ENCODE measurements at regions not wholly inside any gene's neighbourhood (a gene's known extent, or its start where the extent isn't known, plus 50 kb on each side); places are given as distances from the start of the nearest gene placed in this dataset.
"Not testable (repeated sequence)": the region's sequence is repeated elsewhere in the genome, so short reads cannot be mapped to it uniquely, and the experiment has no call there.

DNA sequence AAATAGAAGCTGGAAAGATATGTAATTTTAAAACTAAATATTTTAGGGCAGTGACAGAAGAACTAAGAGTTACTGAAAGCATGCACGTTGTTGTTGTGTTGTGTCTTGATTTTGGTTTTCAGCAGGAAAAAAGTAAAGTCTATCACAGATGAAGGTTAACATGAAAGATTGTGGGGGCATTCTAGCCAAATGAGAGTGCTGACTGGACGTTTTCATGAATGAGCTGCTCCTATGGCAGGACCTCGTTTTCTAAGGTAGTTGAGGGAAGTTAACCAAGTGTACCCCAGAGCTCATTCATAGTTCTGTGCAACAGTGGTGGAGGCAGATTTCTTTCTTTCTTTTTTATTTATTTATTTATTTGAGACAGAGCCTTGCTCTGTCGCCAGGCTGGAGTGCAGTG, 194.6 kb upstream of the IRS2 start:
- Mint-ChIP-seq H3K9me3 (ENCODE audit: unreplicated experiment) (no peaks in the 10 kb centered on the region), H3K4me1 (ENCODE audit: insufficient read depth, unreplicated experiment) (peaks cover 6% of the 10 kb centered on the region), H3K4me3 (ENCODE audit: unreplicated experiment) (no peak overlapping the region), H3K36me3 (ENCODE audit: insufficient read depth, unreplicated experiment) (no peaks in the 10 kb centered on the region), H3K27ac (ENCODE audit: low read depth, unreplicated experiment) (no peak overlapping the region), H3K27me3 (ENCODE audit: insufficient read depth, unreplicated experiment) (no peaks in the 10 kb centered on the region)
- no TSS peak for BruUV-seq (replicated peaks)
- CTCF ChIA-PET, result no interaction called here
- intact Hi-C loops (cut with micrococcal nuclease), result no loop called here
- DNase-seq (ENCODE audit: unreplicated experiment), result no peak
- POLR2A ChIA-PET, result interaction anchor here (1.0 to 1.5 kb wide), 2 partner anchors 9 to 20 kb away, joined by 3 to 4 read pairs; no protein-coding TSS in a partner anchor
- TF ChIP-seq, protein P1, sequence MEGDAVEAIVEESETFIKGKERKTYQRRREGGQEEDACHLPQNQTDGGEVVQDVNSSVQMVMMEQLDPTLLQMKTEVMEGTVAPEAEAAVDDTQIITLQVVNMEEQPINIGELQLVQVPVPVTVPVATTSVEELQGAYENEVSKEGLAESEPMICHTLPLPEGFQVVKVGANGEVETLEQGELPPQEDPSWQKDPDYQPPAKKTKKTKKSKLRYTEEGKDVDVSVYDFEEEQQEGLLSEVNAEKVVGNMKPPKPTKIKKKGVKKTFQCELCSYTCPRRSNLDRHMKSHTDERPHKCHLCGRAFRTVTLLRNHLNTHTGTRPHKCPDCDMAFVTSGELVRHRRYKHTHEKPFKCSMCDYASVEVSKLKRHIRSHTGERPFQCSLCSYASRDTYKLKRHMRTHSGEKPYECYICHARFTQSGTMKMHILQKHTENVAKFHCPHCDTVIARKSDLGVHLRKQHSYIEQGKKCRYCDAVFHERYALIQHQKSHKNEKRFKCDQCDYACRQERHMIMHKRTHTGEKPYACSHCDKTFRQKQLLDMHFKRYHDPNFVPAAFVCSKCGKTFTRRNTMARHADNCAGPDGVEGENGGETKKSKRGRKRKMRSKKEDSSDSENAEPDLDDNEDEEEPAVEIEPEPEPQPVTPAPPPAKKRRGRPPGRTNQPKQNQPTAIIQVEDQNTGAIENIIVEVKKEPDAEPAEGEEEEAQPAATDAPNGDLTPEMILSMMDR (IDR thresholded peaks at IDR 0.05; ENCODE audit: unreplicated experiment), result no peak

DNA sequence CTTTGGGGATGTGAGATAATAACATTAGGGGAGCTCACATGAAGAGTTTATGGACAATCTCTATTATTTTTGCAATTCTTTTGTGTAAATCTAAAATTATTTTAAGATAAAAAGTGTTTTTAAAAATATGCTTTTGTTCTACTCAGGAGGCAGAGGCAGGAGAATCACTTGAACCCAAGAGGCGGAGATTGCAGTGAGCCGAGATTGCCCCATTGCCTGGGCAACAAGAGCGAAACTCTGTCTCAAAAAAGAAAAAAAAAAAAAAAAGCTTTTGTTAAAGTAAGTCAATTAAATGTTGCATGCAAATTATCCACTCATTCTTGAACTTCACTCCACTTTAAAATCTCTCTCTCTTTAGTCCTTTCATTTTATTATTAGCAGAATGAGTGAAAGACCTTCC, 193.3 kb upstream of the IRS2 start:
- CTCF ChIA-PET, result interaction anchor here (1.3 kb wide), 1 partner anchor 17 kb away, joined by 4 read pairs; no protein-coding TSS in a partner anchor
- BruUV-seq (replicated peaks); H3K4me3 Mint-ChIP-seq (ENCODE audit: unreplicated experiment); H3K36me3 Mint-ChIP-seq (ENCODE audit: insufficient read depth, unreplicated experiment); intact Hi-C loops (cut with micrococcal nuclease); H3K27me3 Mint-ChIP-seq (ENCODE audit: insufficient read depth, unreplicated experiment); H3K9me3 Mint-ChIP-seq (ENCODE audit: unreplicated experiment); H3K27ac Mint-ChIP-seq (ENCODE audit: low read depth, unreplicated experiment); H3K4me1 Mint-ChIP-seq (ENCODE audit: insufficient read depth, unreplicated experiment); DNase-seq (ENCODE audit: unreplicated experiment): not testable (repeated sequence)
- POLR2A ChIA-PET, result interaction anchor here (0.6 kb wide), 1 partner anchor 13 kb away, joined by 3 read pairs; no protein-coding TSS in a partner anchor

DNA sequence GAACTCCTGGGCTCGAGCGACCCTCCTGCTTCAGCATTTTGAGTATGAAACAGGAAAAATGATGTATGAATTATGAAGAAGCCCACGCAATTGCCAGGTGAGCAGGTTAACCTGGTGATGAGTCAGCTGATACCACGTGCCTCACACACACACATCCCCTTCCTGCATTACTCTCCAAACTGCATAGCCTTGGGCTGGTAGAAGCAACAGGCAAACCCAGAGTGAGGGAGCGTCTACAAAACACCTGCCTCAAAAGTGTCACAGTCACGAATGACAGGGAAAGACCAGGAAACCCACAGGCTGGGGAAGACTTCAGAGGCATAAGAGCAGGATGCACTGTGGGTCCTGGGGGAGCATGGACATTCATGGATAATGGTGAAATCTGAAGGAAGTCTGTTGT, 192.8 kb upstream of the IRS2 start:
- CTCF ChIA-PET, result interaction anchor here (1.3 kb wide), 1 partner anchor 16 kb away, joined by 4 read pairs; no protein-coding TSS in a partner anchor
- Mint-ChIP-seq H3K27me3 (ENCODE audit: insufficient read depth, unreplicated experiment) (no peaks in the 10 kb centered on the region), H3K4me1 (ENCODE audit: insufficient read depth, unreplicated experiment) (peaks cover 6% of the 10 kb centered on the region), H3K9me3 (ENCODE audit: unreplicated experiment) (no peaks in the 10 kb centered on the region), H3K4me3 (ENCODE audit: unreplicated experiment) (no peak overlapping the region), H3K36me3 (ENCODE audit: insufficient read depth, unreplicated experiment) (no peaks in the 10 kb centered on the region), H3K27ac (ENCODE audit: low read depth, unreplicated experiment) (no peak overlapping the region)
- intact Hi-C loops (cut with micrococcal nuclease), result no loop called here
- no TSS peak for BruUV-seq (replicated peaks)
- POLR2A ChIA-PET, result interaction anchor here (0.6 kb wide), 1 partner anchor 13 kb away, joined by 3 read pairs; no protein-coding TSS in a partner anchor
- TF ChIP-seq, protein P1 (IDR thresholded peaks at IDR 0.05; ENCODE audit: unreplicated experiment), result no peak
- peak; percentile 64 for DNase-seq (ENCODE audit: unreplicated experiment)

DNA sequence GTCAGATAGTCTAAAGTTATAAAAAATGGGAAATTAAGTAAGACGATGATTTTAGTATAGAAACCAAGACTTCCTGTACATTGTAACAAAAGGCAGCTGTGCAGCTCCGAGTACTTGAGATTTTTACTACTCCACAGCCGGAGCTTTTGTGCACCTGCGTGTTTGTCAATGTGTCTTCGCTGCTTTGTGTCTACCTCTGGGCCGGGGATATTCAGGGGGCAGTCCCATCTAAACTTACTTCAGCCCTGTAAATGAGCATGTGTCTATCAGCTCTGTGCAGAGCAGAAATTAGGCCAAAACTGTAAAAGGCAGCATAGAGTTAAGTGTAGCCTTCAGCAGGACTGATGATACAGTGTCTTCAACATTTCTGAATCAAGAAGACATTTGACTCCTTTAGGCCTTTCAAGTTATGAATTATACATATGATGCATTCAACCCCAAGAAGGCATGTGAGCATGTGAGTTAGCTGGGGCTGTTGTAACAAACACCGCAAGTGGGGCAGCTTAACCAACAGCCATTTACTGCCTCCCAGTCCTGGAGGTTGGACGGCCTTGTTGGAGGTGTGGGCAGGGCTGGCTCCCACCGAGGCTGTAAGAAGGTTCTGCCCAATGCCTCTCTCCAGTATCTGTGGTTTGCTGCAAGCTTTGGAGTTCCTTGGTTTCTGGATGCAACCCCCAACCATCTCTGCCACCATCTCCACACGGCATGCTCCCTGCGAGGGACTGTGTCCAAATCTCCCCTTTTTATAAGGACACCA, 191.0 kb upstream of the IRS2 start:
- ChIA-PET POLR2A (interaction anchor here (0.8 kb wide), 1 partner anchor 40 kb away, joined by 3 read pairs; no protein-coding TSS in a partner anchor), CTCF (interaction anchor here (0.6 kb wide), 1 partner anchor 30 kb away, joined by 3 read pairs; no protein-coding TSS in a partner anchor)
- H3K4me1 Mint-ChIP-seq (ENCODE audit: insufficient read depth, unreplicated experiment), result peaks cover 6% of the 10 kb centered on the region

More for the DNA sequence above, 191.0 kb upstream of the IRS2 start:
- no peaks in the 10 kb centered on the region for H3K9me3 Mint-ChIP-seq (ENCODE audit: unreplicated experiment)
- H3K4me3 Mint-ChIP-seq (ENCODE audit: unreplicated experiment), result no peak overlapping the region
- TF ChIP-seq, protein P1 (IDR thresholded peaks at IDR 0.05; ENCODE audit: unreplicated experiment), result no peak
- no peaks in the 10 kb centered on the region for H3K27me3 Mint-ChIP-seq (ENCODE audit: insufficient read depth, unreplicated experiment)
- intact Hi-C loops (cut with micrococcal nuclease), result no loop called here
- BruUV-seq (replicated peaks), result no TSS peak
- no peaks in the 10 kb centered on the region for H3K36me3 Mint-ChIP-seq (ENCODE audit: insufficient read depth, unreplicated experiment)
- DNase-seq (ENCODE audit: unreplicated experiment), result no peak
- H3K27ac Mint-ChIP-seq (ENCODE audit: low read depth, unreplicated experiment), result no peak overlapping the region

Data from MCF 10A (cell line).